ENCODE measurements at regions not wholly inside any gene's neighbourhood (a gene's known extent, or its start where the extent isn't known, plus 50 kb on each side); places are given as distances from the start of the nearest gene placed in this dataset.

DNA sequence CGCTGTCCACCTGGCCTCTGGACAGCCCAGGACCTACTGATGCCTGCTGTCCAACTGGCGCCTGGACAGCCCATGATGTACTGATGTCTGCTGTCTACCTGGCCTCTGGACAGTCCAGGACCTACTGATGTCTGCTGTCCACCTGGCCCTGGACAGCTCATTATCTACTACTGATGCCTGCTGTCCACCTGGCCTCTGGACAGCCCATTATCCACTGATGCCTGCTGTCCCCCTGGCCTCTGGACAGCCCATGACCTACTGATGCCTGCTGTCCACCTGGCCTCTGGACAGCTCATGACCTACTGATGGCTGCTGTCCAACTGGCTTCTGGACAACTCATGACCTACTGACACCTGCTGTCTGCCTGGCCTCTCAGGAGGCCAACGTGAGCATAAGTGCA is 208.1 kb downstream of the TEX29 start:
- Histone ChIP-seq H3K4me3 (ENCODE audit: low read depth, low read length) (no peak overlapping the region), H3K9ac (no peak overlapping the region), H3K27me3 (ENCODE audit: control insufficient read depth, insufficient read depth, low read length) (no peaks in the 10 kb centered on the region), H3K36me3 (ENCODE audit: control insufficient read depth, insufficient read depth, low read length) (no peaks in the 10 kb centered on the region), H3K27ac (no peak overlapping the region), H3K79me2 (no peaks in the 10 kb centered on the region), H3K4me1 (no peaks in the 10 kb centered on the region), H3K4me2 (ENCODE audit: low read length) (no peak overlapping the region), H2AFZ (no peak overlapping the region), H3K9me3 (ENCODE audit: control insufficient read depth, low read length) (no peaks in the 10 kb centered on the region)
- TF ChIP-seq, protein P1, sequence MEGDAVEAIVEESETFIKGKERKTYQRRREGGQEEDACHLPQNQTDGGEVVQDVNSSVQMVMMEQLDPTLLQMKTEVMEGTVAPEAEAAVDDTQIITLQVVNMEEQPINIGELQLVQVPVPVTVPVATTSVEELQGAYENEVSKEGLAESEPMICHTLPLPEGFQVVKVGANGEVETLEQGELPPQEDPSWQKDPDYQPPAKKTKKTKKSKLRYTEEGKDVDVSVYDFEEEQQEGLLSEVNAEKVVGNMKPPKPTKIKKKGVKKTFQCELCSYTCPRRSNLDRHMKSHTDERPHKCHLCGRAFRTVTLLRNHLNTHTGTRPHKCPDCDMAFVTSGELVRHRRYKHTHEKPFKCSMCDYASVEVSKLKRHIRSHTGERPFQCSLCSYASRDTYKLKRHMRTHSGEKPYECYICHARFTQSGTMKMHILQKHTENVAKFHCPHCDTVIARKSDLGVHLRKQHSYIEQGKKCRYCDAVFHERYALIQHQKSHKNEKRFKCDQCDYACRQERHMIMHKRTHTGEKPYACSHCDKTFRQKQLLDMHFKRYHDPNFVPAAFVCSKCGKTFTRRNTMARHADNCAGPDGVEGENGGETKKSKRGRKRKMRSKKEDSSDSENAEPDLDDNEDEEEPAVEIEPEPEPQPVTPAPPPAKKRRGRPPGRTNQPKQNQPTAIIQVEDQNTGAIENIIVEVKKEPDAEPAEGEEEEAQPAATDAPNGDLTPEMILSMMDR (IDR thresholded peaks at IDR 0.05): no peak

DNA sequence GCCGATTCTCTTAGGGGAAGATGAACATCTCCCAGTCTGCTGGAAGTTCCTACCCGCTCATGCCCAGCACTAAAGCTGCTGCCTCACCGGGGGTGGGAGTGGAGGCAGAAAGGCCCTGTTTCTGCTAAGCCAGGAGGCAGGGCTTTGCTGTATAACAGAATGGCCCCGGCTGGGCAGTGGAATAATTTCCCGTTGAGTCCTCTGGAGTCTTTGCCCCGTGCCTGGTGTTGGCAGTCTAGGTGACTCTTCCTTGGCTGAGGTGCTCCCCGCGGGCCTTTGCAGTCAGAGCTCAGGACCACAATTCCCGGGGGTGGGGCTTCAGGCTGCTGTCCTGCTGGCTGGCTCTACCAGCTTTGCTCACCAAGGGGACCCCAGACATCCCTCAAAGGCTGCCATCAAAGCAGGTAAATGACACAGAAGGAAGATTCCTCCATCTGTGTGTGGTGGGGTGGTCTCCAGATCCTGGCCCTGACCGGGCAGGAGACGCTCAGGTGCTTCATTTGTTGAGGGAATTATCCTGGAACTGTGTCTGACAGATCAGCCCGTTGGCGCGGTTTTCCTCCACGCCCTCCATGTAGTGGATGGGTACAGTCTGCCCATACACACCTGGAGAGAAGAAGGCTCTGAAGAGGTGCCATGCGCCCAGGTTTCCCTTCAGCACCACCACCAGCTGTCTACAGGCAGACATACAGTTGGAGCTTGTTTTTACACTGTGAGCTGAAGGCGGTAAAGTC is 209.9 kb downstream of the TEX29 start:
- Histone ChIP-seq H3K27me3 (ENCODE audit: control insufficient read depth, insufficient read depth, low read length) (no peaks in the 10 kb centered on the region), H3K36me3 (ENCODE audit: control insufficient read depth, insufficient read depth, low read length) (no peaks in the 10 kb centered on the region), H3K9ac (no peak overlapping the region), H3K9me3 (ENCODE audit: control insufficient read depth, low read length) (no peaks in the 10 kb centered on the region), H3K27ac (no peak overlapping the region), H3K4me3 (ENCODE audit: low read depth, low read length) (no peak overlapping the region), H3K4me1 (no peaks in the 10 kb centered on the region), H2AFZ (no peak overlapping the region), H3K79me2 (no peaks in the 10 kb centered on the region), H3K4me2 (ENCODE audit: low read length) (no peak overlapping the region)
- TF ChIP-seq, protein P1 (IDR thresholded peaks at IDR 0.05): no peak

- no peaks in the 10 kb centered on the region for H3K9me3 ChIP-seq (ENCODE audit: control insufficient read depth, low read length)
- no peak overlapping the region for H3K9ac ChIP-seq
- no peaks in the 10 kb centered on the region for H3K79me2 ChIP-seq
- no peak overlapping the region for H3K27ac ChIP-seq
- TF ChIP-seq, protein P1 (IDR thresholded peaks at IDR 0.05): no peak
- H3K4me2 ChIP-seq (ENCODE audit: low read length): no peak overlapping the region
- no peaks in the 10 kb centered on the region for H3K27me3 ChIP-seq (ENCODE audit: control insufficient read depth, insufficient read depth, low read length)
- H2AFZ ChIP-seq: no peak overlapping the region
- H3K4me3 ChIP-seq (ENCODE audit: low read depth, low read length): no peak overlapping the region
- H3K4me1 ChIP-seq: no peaks in the 10 kb centered on the region
- no peaks in the 10 kb centered on the region for H3K36me3 ChIP-seq (ENCODE audit: control insufficient read depth, insufficient read depth, low read length)
Observed at GRCh38 chr13:111531505-111531904, 211.1 kb downstream of the TEX29 start.

DNA sequence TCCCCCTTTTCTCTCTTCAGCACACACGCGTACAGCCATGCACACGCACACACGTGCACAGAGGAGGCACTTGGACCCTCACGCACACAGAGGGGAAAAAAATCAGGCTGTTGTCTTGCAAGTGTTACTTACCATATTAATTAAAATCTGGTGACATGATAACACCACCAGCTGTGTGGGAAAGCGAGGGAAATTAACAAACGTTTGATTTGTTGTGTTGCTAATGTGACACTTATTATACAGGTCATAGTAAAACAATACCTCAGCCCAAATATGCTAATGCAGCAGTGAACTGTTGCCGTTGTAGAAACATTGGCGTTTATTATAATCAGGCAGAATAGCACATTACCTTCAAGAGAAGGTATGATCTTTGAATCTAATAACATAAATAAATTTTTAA is 211.7 kb downstream of the TEX29 start:
- Histone ChIP-seq H3K9me3 (ENCODE audit: control insufficient read depth, low read length) (no peaks in the 10 kb centered on the region), H3K4me1 (no peaks in the 10 kb centered on the region), H3K4me3 (ENCODE audit: low read depth, low read length) (no peak overlapping the region), H3K4me2 (ENCODE audit: low read length) (no peak overlapping the region), H3K9ac (no peak overlapping the region), H3K27ac (no peak overlapping the region), H3K36me3 (ENCODE audit: control insufficient read depth, insufficient read depth, low read length) (no peaks in the 10 kb centered on the region), H3K79me2 (no peaks in the 10 kb centered on the region), H3K27me3 (ENCODE audit: control insufficient read depth, insufficient read depth, low read length) (no peaks in the 10 kb centered on the region), H2AFZ (no peak overlapping the region)
- TF ChIP-seq, protein P1 (IDR thresholded peaks at IDR 0.05): no peak
